ENCODE measurements at regions not wholly inside any gene's neighbourhood (a gene's known extent, or its start where the extent isn't known, plus 50 kb on each side); places are given as distances from the start of the nearest gene placed in this dataset.
A peak's percentile ranks its signal among the peaks of the same experiment; 100 is the strongest.

DNA sequence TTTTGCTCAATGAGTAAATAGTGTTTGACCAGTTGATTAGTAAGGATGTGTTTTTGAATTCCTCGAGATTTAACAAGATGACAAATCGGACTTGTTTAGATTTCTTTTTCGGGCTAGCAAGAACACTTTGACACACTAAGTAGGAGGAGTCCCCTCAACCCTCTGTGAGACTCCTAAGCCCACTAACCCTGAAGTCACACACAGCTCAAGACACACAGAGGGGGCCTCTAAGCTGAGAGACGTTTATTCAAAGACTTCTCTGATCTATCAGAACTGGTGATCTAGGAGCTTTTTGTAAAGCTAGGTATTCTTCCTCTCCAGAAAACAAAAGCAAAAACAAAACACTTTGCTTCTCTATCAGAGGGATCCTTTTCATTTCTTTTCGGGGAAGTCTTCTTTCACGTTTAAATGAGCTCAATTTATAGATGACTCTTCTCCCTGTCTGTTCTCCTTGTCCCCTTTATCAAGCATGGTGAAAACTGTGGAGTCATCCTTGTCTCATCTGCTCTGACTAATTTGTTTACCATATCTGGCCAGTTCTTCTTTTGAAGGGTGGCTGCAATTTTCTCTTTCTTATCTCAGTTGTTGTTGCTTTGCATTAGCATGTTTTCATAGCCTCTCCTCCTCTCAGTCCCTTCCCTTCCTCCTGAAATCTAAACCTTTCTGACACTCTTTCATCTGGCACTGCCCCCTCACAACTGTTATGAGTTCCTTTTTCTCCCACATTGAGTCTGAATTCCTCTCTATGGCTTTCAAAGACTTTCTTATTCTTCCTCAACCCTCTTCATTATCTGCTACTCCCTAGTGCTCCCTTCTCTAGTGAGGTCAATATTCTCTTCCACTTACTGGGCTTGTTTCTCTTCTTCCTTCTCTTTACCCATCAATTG is 68.5 kb upstream of the RAI14 start (continued):
- TF ChIP-seq, protein P1, sequence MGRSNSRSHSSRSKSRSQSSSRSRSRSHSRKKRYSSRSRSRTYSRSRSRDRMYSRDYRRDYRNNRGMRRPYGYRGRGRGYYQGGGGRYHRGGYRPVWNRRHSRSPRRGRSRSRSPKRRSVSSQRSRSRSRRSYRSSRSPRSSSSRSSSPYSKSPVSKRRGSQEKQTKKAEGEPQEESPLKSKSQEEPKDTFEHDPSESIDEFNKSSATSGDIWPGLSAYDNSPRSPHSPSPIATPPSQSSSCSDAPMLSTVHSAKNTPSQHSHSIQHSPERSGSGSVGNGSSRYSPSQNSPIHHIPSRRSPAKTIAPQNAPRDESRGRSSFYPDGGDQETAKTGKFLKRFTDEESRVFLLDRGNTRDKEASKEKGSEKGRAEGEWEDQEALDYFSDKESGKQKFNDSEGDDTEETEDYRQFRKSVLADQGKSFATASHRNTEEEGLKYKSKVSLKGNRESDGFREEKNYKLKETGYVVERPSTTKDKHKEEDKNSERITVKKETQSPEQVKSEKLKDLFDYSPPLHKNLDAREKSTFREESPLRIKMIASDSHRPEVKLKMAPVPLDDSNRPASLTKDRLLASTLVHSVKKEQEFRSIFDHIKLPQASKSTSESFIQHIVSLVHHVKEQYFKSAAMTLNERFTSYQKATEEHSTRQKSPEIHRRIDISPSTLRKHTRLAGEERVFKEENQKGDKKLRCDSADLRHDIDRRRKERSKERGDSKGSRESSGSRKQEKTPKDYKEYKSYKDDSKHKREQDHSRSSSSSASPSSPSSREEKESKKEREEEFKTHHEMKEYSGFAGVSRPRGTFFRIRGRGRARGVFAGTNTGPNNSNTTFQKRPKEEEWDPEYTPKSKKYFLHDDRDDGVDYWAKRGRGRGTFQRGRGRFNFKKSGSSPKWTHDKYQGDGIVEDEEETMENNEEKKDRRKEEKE (IDR thresholded peaks at IDR 0.05; ENCODE audit: borderline replicate concordance in 1 of 2, control insufficient read depth in 1 of 2, low read depth in 2 of 2, low read length in 1 of 2): no peak
- TF ChIP-seq ZC3H8 (IDR thresholded peaks at IDR 0.05) (no peak), L3MBTL2 (IDR thresholded peaks at IDR 0.05) (peak; percentile 68), XRCC4 (IDR thresholded peaks at IDR 0.05; ENCODE audit: extremely low read depth, insufficient read depth, insufficient read length) (no peak), ETV5 (CRISPR knock-in tag; IDR thresholded peaks at IDR 0.05; ENCODE audit: low read depth) (no peak), PHF20 (IDR thresholded peaks at IDR 0.05; ENCODE audit: partially characterized antibody) (no peak), POLR2H (tag; IDR thresholded peaks at IDR 0.05; ENCODE audit: low read depth) (no peak), NR2F6 (CRISPR knock-in tag; IDR thresholded peaks at IDR 0.05) (no peak), ZNF589 (CRISPR knock-in tag; IDR thresholded peaks at IDR 0.05; ENCODE audit: low read depth) (peak; percentile 80), ZNF133 (CRISPR knock-in tag; IDR thresholded peaks at IDR 0.05) (no peak), NFRKB (IDR thresholded peaks at IDR 0.05; ENCODE audit: low read depth) (0 out of 2 replicates have a peak, but pooled peaks have one; percentile 77), BACH1 (tag; IDR thresholded peaks at IDR 0.05) (peak; percentile 99), NCOA4 (IDR thresholded peaks at IDR 0.05; ENCODE audit: partially characterized antibody) (peak; percentile 42), ZNF282 (CRISPR knock-in tag; IDR thresholded peaks at IDR 0.05) (no peak), FOXJ2 (tag; IDR thresholded peaks at IDR 0.05) (peak; percentile 92), NR1H2 (CRISPR knock-in tag; IDR thresholded peaks at IDR 0.05) (no peak), TAF7 (tag; IDR thresholded peaks at IDR 0.05) (no peak), MTA2 (IDR thresholded peaks at IDR 0.05; ENCODE audit: low read depth) (peak; percentile 72), ZNF224 (CRISPR knock-in tag; IDR thresholded peaks at IDR 0.05) (no peak), RFX7 (CRISPR knock-in tag; IDR thresholded peaks at IDR 0.05) (no peak), TGIF2 (CRISPR knock-in tag; IDR thresholded peaks at IDR 0.05) (no peak), ZNF347 (CRISPR knock-in tag; IDR thresholded peaks at IDR 0.05; ENCODE audit: low read depth) (no peak)
- TF ChIP-seq, protein P2, sequence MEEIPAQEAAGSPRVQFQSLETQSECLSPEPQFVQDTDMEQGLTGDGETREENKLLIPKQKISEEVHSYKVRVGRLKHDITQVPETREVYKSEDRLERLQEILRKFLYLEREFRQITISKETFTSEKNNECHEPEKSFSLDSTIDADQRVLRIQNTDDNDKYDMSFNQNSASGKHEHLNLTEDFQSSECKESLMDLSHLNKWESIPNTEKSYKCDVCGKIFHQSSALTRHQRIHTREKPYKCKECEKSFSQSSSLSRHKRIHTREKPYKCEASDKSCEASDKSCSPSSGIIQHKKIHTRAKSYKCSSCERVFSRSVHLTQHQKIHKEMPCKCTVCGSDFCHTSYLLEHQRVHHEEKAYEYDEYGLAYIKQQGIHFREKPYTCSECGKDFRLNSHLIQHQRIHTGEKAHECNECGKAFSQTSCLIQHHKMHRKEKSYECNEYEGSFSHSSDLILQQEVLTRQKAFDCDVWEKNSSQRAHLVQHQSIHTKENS (CRISPR knock-in tag; IDR thresholded peaks at IDR 0.05): no peak
- TF ChIP-seq, protein P3, sequence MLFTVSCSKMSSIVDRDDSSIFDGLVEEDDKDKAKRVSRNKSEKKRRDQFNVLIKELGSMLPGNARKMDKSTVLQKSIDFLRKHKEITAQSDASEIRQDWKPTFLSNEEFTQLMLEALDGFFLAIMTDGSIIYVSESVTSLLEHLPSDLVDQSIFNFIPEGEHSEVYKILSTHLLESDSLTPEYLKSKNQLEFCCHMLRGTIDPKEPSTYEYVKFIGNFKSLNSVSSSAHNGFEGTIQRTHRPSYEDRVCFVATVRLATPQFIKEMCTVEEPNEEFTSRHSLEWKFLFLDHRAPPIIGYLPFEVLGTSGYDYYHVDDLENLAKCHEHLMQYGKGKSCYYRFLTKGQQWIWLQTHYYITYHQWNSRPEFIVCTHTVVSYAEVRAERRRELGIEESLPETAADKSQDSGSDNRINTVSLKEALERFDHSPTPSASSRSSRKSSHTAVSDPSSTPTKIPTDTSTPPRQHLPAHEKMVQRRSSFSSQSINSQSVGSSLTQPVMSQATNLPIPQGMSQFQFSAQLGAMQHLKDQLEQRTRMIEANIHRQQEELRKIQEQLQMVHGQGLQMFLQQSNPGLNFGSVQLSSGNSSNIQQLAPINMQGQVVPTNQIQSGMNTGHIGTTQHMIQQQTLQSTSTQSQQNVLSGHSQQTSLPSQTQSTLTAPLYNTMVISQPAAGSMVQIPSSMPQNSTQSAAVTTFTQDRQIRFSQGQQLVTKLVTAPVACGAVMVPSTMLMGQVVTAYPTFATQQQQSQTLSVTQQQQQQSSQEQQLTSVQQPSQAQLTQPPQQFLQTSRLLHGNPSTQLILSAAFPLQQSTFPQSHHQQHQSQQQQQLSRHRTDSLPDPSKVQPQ (CRISPR knock-in tag; IDR thresholded peaks at IDR 0.05; ENCODE audit: borderline replicate concordance): no peak

Measured in K562 (cell line).